ENCODE measurements at regions not wholly inside any gene's neighbourhood (a gene's known extent, or its start where the extent isn't known, plus 50 kb on each side); places are given as distances from the start of the nearest gene placed in this dataset.

GRCh38 chr13:62512194-62513141 lies 1096.8 kb upstream of the PCDH20 start:
- H3K4me3 Mint-ChIP-seq (ENCODE audit: unreplicated experiment), result no peak overlapping the region
- H4K20me1 ChIP-seq (ENCODE audit: insufficient read depth, low read length), result no peaks in the 10 kb centered on the region
- H3K9me3 ChIP-seq (ENCODE audit: insufficient read depth, low read depth, low read length), result no peaks in the 10 kb centered on the region
- no peaks in the 10 kb centered on the region for H3K4me1 ChIP-seq (ENCODE audit: insufficient read depth, low read length)
- DNase-seq (ENCODE audit: low read depth) (no peak), FAIRE-seq (no peak)
- no peaks in the 10 kb centered on the region for H3K36me3 ChIP-seq (ENCODE audit: insufficient read depth, low read length)
- no peaks in the 10 kb centered on the region for H3K36me3 Mint-ChIP-seq (ENCODE audit: low read depth, unreplicated experiment)
- no peaks in the 10 kb centered on the region for H3K27me3 ChIP-seq (ENCODE audit: insufficient read depth, low read length)
- no peak overlapping the region for H3K4me3 ChIP-seq (ENCODE audit: insufficient read depth, low read depth, low read length)
- H3K27ac ChIP-seq (ENCODE audit: low read depth, low read length), result no peak overlapping the region
- H3K27ac Mint-ChIP-seq (ENCODE audit: unreplicated experiment), result no peak overlapping the region
- H2AFZ ChIP-seq (ENCODE audit: low read depth, low read length), result peak overlapping the region; percentile 50
- no peak for TF ChIP-seq EZH2 (IDR thresholded peaks at IDR 0.05; ENCODE audit: insufficient read depth, low read length)
- TF ChIP-seq CTCF (IDR thresholded peaks at IDR 0.05; ENCODE audit: insufficient read depth, low read depth, low read length), result peak; percentile 39
- no peak overlapping the region for H3K9ac ChIP-seq (ENCODE audit: low read length)
- H3K9me3 Mint-ChIP-seq (ENCODE audit: unreplicated experiment), result no peaks in the 10 kb centered on the region
- H3K4me2 ChIP-seq (ENCODE audit: low read length), result no peak overlapping the region
- no peaks in the 10 kb centered on the region for H3K79me2 ChIP-seq (ENCODE audit: insufficient read depth, low read length)
- H3K27me3 Mint-ChIP-seq (ENCODE audit: low read depth, unreplicated experiment), result no peaks in the 10 kb centered on the region
- H3K4me1 Mint-ChIP-seq (ENCODE audit: low read depth, unreplicated experiment), result peaks cover 14% of the 10 kb centered on the region

GRCh38 chr13:62510906-62511655 lies 1095.4 kb upstream of the PCDH20 start:
- Histone ChIP-seq H3K4me2 (ENCODE audit: low read length) (no peak overlapping the region), H3K4me1 (ENCODE audit: insufficient read depth, low read length) (no peaks in the 10 kb centered on the region), H3K4me3 (ENCODE audit: insufficient read depth, low read depth, low read length) (no peak overlapping the region), H4K20me1 (ENCODE audit: insufficient read depth, low read length) (no peaks in the 10 kb centered on the region), H3K79me2 (ENCODE audit: insufficient read depth, low read length) (no peaks in the 10 kb centered on the region), H3K27me3 (ENCODE audit: insufficient read depth, low read length) (no peaks in the 10 kb centered on the region), H3K9ac (ENCODE audit: low read length) (no peak overlapping the region), H2AFZ (ENCODE audit: low read depth, low read length) (no peak overlapping the region), H3K9me3 (ENCODE audit: insufficient read depth, low read depth, low read length) (no peaks in the 10 kb centered on the region), H3K36me3 (ENCODE audit: insufficient read depth, low read length) (no peaks in the 10 kb centered on the region), H3K27ac (ENCODE audit: low read depth, low read length) (no peak overlapping the region)
- no peak overlapping the region for H3K27ac Mint-ChIP-seq (ENCODE audit: unreplicated experiment)
- H3K27me3 Mint-ChIP-seq (ENCODE audit: low read depth, unreplicated experiment), result no peaks in the 10 kb centered on the region
- no peaks in the 10 kb centered on the region for H3K36me3 Mint-ChIP-seq (ENCODE audit: low read depth, unreplicated experiment)
- no peak overlapping the region for H3K4me3 Mint-ChIP-seq (ENCODE audit: unreplicated experiment)
- TF ChIP-seq EZH2 (IDR thresholded peaks at IDR 0.05; ENCODE audit: insufficient read depth, low read length), result no peak
- no peak for TF ChIP-seq CTCF (IDR thresholded peaks at IDR 0.05; ENCODE audit: insufficient read depth, low read depth, low read length)
- DNase-seq (ENCODE audit: low read depth) (no peak), FAIRE-seq (no peak)
- no peaks in the 10 kb centered on the region for H3K9me3 Mint-ChIP-seq (ENCODE audit: unreplicated experiment)
- peaks cover 14% of the 10 kb centered on the region for H3K4me1 Mint-ChIP-seq (ENCODE audit: low read depth, unreplicated experiment)

Data from astrocyte (in vitro differentiated cells and primary cell).